Trophoblast cell (in vitro differentiated cells and primary cell): ENCODE measurements at regions not wholly inside any gene's neighbourhood (a gene's known extent, or its start where the extent isn't known, plus 50 kb on each side); places are given as distances from the start of the nearest gene placed in this dataset.
"Not testable (repeated sequence)": the region's sequence is repeated elsewhere in the genome, so short reads cannot be mapped to it uniquely, and the experiment has no call there.

Experiments
- DNase-seq, 2 donors: peaks; one replicate each; pipeline ENCODE4 v3.0.0-alpha.2; 2016
- H2AFZ ChIP-seq: 2 replicates; pipeline ENCODE4 v1.6.1; 2013; ENCODE audit warnings: low read length, moderate library complexity, mild to moderate bottlenecking; ENCODE audit not compliant: insufficient read depth, poor library complexity
- H2AK5ac ChIP-seq: 2 replicates; pipeline ENCODE4 v1.6.1; 2013; ENCODE audit warnings: mild to moderate bottlenecking, low read length
- H2BK120ac ChIP-seq: 2 replicates; pipeline ENCODE4 v1.6.1; 2013; ENCODE audit warnings: low read length, mild to moderate bottlenecking, moderate library complexity; ENCODE audit not compliant: insufficient read depth, poor library complexity
- H2BK12ac ChIP-seq: 2 replicates; pipeline ENCODE4 v1.6.1; 2013; ENCODE audit warnings: mild to moderate bottlenecking, low read length, moderate library complexity
- H2BK5ac ChIP-seq: 2 replicates; pipeline ENCODE4 v1.6.1; 2013; ENCODE audit warnings: low read length, low read depth, moderate library complexity, mild to moderate bottlenecking; ENCODE audit not compliant: poor library complexity
- H3K14ac ChIP-seq: 2 replicates; pipeline ENCODE4 v1.6.1; 2013; ENCODE audit warnings: mild to moderate bottlenecking, low read length
- H3K18ac ChIP-seq: 2 replicates; pipeline ENCODE4 v1.6.1; 2013; ENCODE audit warnings: mild to moderate bottlenecking, low read length
- H3K23ac ChIP-seq: 2 replicates; pipeline ENCODE4 v1.6.1; 2013; ENCODE audit warnings: low read length
- H3K27ac ChIP-seq: 2 replicates; pipeline ENCODE4 v1.5.1; 2013; ENCODE audit warnings: low read depth, mild to moderate bottlenecking, inconsistent platforms, low read length, moderate library complexity
- H3K27me3 ChIP-seq: 2 replicates; pipeline ENCODE4 v1.6.1; 2013; ENCODE audit warnings: inconsistent platforms, mild to moderate bottlenecking, low read length, moderate library complexity; ENCODE audit not compliant: insufficient read depth
- H3K36me3 ChIP-seq, 2 experiments: 1 replicate in 1 of 2; 2 replicates in 1 of 2; pipeline ENCODE4 v1.6.1; 2013; ENCODE audit warnings: low read length in 2 of 2, mild to moderate bottlenecking in 2 of 2, moderate library complexity in 1 of 2; ENCODE audit not compliant: insufficient read depth in 2 of 2, control insufficient read depth in 1 of 2
- H3K4ac ChIP-seq: 2 replicates; pipeline ENCODE4 v1.6.1; 2013; ENCODE audit warnings: low read depth, mild to moderate bottlenecking, low read length, moderate library complexity
- H3K4me1 ChIP-seq, 2 experiments: 1 replicate in 1 of 2; 2 replicates in 1 of 2; pipeline ENCODE4 v1.6.1; 2013; ENCODE audit warnings: low read length in 2 of 2, mild to moderate bottlenecking in 2 of 2, moderate library complexity in 1 of 2; ENCODE audit not compliant: insufficient read depth in 2 of 2, control insufficient read depth in 1 of 2
- H3K4me2 ChIP-seq: 2 replicates; pipeline ENCODE4 v1.6.1; 2013; ENCODE audit warnings: inconsistent platforms, mild to moderate bottlenecking, low read length, moderate library complexity
- H3K4me3 ChIP-seq: 2 replicates; pipeline ENCODE4 v1.5.1; 2013; ENCODE audit warnings: mild to moderate bottlenecking, low read depth, low read length, inconsistent platforms
- H3K79me1 ChIP-seq: one replicate; pipeline ENCODE4 v1.6.1; 2013; ENCODE audit warnings: low read length
- H3K79me2 ChIP-seq: 2 replicates; pipeline ENCODE4 v1.6.1; 2013; ENCODE audit warnings: low read length, mild to moderate bottlenecking; ENCODE audit not compliant: control insufficient read depth, insufficient read depth, poor library complexity
- H3K9ac ChIP-seq: 2 replicates; pipeline ENCODE4 v1.6.1; 2013; ENCODE audit warnings: mild to moderate bottlenecking, low read length
- H3K9me3 ChIP-seq: 2 replicates; pipeline ENCODE4 v1.6.1; 2013; ENCODE audit warnings: low read depth, mild to moderate bottlenecking, control low read depth, inconsistent platforms, low read length; ENCODE audit not compliant: insufficient read depth
- H4K12ac ChIP-seq: 2 replicates; pipeline ENCODE4 v1.6.1; 2013; ENCODE audit warnings: low read depth, mild to moderate bottlenecking, low read length, moderate library complexity
- H4K8ac ChIP-seq: 2 replicates; pipeline ENCODE4 v1.6.1; 2013; ENCODE audit warnings: low read depth, mild to moderate bottlenecking, low read length, moderate library complexity
- H4K91ac ChIP-seq: one replicate; pipeline ENCODE4 v1.6.1; 2013; ENCODE audit warnings: low read depth, mild to moderate bottlenecking, low read length, moderate library complexity
- WGBS: extraction: QIAGEN DNeasy Blood & Tissue Kit; methylation state at CpG from one replicate; pipeline ENCODE4 v1.1.7; 2013; ENCODE audit warnings: missing lambda C conversion rate; ENCODE audit not compliant: insufficient read length, insufficient coverage; ENCODE audit errors: extremely low coverage; 5-methylcytosine and 5-hydroxymethylcytosine counted together

- no CpG with 5 or more reads among the region's 4 CpGs for WGBS
- Histone ChIP-seq H3K27ac (no peak overlapping the region), H3K36me3 (no peaks in the 10 kb centered on the region)
Observed at GRCh38 chr3:81349816-81350340, 411.6 kb downstream of the GBE1 start.

DNA sequence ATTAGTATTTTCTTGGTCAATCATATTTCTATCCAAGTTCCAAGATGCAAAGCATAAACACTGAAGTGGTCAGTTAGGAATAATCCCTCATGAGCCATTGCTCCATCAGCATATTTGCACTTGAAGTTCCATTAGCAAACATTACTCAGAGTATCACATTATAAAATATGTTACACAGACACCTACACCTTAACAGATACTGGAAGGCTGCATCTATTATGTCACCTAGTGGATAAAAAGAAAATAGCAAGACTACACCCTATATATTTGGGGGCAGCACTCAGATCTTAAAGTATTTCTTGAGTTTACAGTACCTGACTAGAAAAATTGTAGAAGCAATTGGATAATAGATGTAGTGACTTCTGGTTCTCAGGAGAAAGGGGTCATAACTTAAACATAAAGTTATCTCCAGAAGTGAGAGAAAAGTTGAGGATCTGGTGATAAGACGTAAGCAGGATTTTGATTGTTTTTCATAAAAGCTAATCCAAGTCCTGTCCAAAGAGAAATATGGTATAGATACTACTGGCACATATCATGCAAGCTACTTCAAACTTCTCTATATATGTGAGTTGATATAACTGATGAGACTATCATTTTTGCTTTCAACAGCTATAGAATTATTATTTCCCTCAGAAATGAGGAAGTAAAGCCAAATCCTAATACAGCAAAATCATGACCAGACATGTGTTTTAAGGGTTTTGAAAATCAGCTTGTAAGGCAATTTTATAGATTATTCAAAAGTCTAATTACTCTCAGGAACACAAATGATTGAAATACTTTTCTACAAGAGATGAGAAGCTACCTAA is 422.2 kb downstream of the GBE1 start:
- H2BK120ac ChIP-seq = no peak overlapping the region
- no peak overlapping the region for H3K18ac ChIP-seq
- H4K12ac ChIP-seq = no peak overlapping the region
- no peaks in the 10 kb centered on the region for H3K79me2 ChIP-seq
- H3K4ac ChIP-seq = no peak overlapping the region
- H3K4me2 ChIP-seq = no peak overlapping the region
- H3K23ac ChIP-seq = no peak overlapping the region
- no peak overlapping the region for H3K9ac ChIP-seq
- H2AK5ac ChIP-seq = no peak overlapping the region
- no peak overlapping the region for H4K91ac ChIP-seq
- H3K27me3 ChIP-seq = no peaks in the 10 kb centered on the region
- H3K79me1 ChIP-seq = no peaks in the 10 kb centered on the region
- no peak overlapping the region for H3K14ac ChIP-seq
- no peak for DNase-seq
- H3K36me3 ChIP-seq = no peaks in the 10 kb centered on the region
- no peak overlapping the region for H2BK5ac ChIP-seq
- H3K4me1 ChIP-seq = no peaks in the 10 kb centered on the region
- no peak overlapping the region for H2AFZ ChIP-seq
- H4K8ac ChIP-seq = no peak overlapping the region
- WGBS = no CpG with 5 or more reads among the region's 1 CpG
- no peak overlapping the region for H2BK12ac ChIP-seq
- no peak overlapping the region for H3K4me3 ChIP-seq
- H3K9me3 ChIP-seq = no peaks in the 10 kb centered on the region
- no peak overlapping the region for H3K27ac ChIP-seq

More at GRCh38 chr3:81349816-81350340, 411.6 kb downstream of the GBE1 start:
- H2BK120ac ChIP-seq = no peak overlapping the region
- no peak overlapping the region for H4K91ac ChIP-seq
- H3K4ac ChIP-seq = no peak overlapping the region
- H3K4me3 ChIP-seq = no peak overlapping the region
- H2AFZ ChIP-seq = no peak overlapping the region
- no peaks in the 10 kb centered on the region for H3K79me2 ChIP-seq
- H3K4me2 ChIP-seq = no peak overlapping the region
- H3K9me3 ChIP-seq = no peaks in the 10 kb centered on the region
- H3K14ac ChIP-seq = no peak overlapping the region
- no peak overlapping the region for H4K8ac ChIP-seq
- no peak overlapping the region for H2BK5ac ChIP-seq
- H2AK5ac ChIP-seq = no peak overlapping the region
- H3K4me1 ChIP-seq = no peaks in the 10 kb centered on the region
- no peaks in the 10 kb centered on the region for H3K27me3 ChIP-seq
- no peaks in the 10 kb centered on the region for H3K79me1 ChIP-seq
- H3K9ac ChIP-seq = no peak overlapping the region
- H3K18ac ChIP-seq = no peak overlapping the region
- no peak overlapping the region for H3K23ac ChIP-seq
- H2BK12ac ChIP-seq = no peak overlapping the region
- H4K12ac ChIP-seq = no peak overlapping the region
- DNase-seq = no peak

- no peak overlapping the region for H2AFZ ChIP-seq
- no peak overlapping the region for H3K4me2 ChIP-seq
- H4K8ac ChIP-seq = no peak overlapping the region
- no peak overlapping the region for H2BK120ac ChIP-seq
- no peak overlapping the region for H3K4ac ChIP-seq
- H4K91ac ChIP-seq = no peak overlapping the region
- no peaks in the 10 kb centered on the region for H3K27me3 ChIP-seq
- H4K12ac ChIP-seq = no peak overlapping the region
- H3K36me3 ChIP-seq = no peaks in the 10 kb centered on the region
- H2AK5ac ChIP-seq = no peak overlapping the region
- H3K79me2 ChIP-seq = no peaks in the 10 kb centered on the region
- H3K79me1 ChIP-seq = no peaks in the 10 kb centered on the region
- H3K23ac ChIP-seq = no peak overlapping the region
- no peak overlapping the region for H3K4me3 ChIP-seq
- WGBS = no CpG with 5 or more reads among the region's 4 CpGs
- H3K4me1 ChIP-seq = no peaks in the 10 kb centered on the region
- H3K18ac ChIP-seq = no peak overlapping the region
- H2BK5ac ChIP-seq = no peak overlapping the region
- no peak overlapping the region for H2BK12ac ChIP-seq
- no peak overlapping the region for H3K9ac ChIP-seq
- no peak for DNase-seq
- H3K27ac ChIP-seq = no peak overlapping the region
- no peaks in the 10 kb centered on the region for H3K9me3 ChIP-seq
- no peak overlapping the region for H3K14ac ChIP-seq
Observed at GRCh38 chr3:81336470-81336869, 425.0 kb downstream of the GBE1 start.

DNA sequence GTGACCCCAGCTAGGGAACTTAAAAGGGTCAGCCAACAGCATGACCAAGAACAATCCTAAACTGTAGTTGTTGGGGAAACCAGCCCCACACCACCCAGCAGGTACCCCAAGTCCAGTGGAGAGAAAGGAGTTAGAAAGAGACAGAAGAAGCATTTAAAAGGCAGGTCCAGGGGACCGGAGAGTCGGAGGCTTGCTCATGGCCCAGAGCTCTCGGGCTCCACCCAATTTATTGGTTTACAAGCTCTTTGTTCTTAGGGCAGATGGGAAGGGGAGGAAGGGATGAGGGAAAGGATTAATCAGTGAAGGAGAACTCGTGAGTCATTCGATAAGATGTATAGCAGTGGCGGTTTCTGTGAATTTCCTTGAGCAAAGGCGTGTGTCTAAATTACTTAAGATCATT is 431.6 kb downstream of the GBE1 start:
- not testable (repeated sequence) for H3K23ac ChIP-seq, H4K12ac ChIP-seq, H3K36me3 ChIP-seq, H2BK5ac ChIP-seq, H2AFZ ChIP-seq, H2AK5ac ChIP-seq, H3K4me2 ChIP-seq, H4K8ac ChIP-seq, H3K9me3 ChIP-seq, H3K14ac ChIP-seq, H3K79me2 ChIP-seq, H3K27me3 ChIP-seq, H3K4ac ChIP-seq, H3K4me1 ChIP-seq, DNase-seq, H2BK12ac ChIP-seq, H3K9ac ChIP-seq, H3K79me1 ChIP-seq, H3K18ac ChIP-seq, H3K4me3 ChIP-seq, H3K27ac ChIP-seq, H2BK120ac ChIP-seq, H4K91ac ChIP-seq
- WGBS = no CpG with 5 or more reads among the region's 7 CpGs
